ENCODE measurements at regions not wholly inside any gene's neighbourhood (a gene's known extent, or its start where the extent isn't known, plus 50 kb on each side); places are given as distances from the start of the nearest gene placed in this dataset.

DNA sequence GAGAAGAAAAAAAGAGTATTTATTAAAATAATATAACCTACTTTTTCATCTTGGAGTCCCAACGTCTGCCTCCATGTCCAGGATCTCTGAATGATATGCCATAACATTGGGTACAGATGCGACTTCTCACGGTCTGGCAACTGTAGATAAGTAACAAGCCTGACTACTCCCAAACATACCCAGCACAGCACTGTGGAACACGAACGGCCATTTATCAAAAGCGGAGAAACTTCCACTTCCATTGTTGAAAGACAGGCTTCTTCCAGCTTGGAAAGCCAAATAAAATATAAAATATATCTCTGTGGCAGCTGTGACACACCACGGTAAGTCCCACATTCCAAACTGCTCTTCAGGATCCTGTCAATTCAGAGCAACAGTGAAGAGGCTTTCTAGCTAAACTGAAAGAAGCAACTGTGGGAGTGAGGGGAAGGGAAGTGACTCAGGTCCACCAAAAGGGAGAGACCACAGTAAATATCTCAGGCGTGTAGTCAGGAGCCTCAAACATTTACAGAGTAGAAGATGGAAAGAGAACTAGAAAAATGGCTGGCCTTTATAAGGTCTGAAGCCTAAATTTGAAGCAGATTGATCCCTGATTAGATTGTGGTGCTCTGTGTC lies 331.7 kb downstream of the LIG4 start:
- no peak for TF ChIP-seq RAD21 (IDR thresholded peaks at IDR 0.05; ENCODE audit: low read length)
- TF ChIP-seq, protein P1, sequence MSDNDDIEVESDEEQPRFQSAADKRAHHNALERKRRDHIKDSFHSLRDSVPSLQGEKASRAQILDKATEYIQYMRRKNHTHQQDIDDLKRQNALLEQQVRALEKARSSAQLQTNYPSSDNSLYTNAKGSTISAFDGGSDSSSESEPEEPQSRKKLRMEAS (IDR thresholded peaks at IDR 0.05; ENCODE audit: low read depth), result no peak
- TF ChIP-seq CTCF (IDR thresholded peaks at IDR 0.05), result no peak
- TF ChIP-seq, protein P2, sequence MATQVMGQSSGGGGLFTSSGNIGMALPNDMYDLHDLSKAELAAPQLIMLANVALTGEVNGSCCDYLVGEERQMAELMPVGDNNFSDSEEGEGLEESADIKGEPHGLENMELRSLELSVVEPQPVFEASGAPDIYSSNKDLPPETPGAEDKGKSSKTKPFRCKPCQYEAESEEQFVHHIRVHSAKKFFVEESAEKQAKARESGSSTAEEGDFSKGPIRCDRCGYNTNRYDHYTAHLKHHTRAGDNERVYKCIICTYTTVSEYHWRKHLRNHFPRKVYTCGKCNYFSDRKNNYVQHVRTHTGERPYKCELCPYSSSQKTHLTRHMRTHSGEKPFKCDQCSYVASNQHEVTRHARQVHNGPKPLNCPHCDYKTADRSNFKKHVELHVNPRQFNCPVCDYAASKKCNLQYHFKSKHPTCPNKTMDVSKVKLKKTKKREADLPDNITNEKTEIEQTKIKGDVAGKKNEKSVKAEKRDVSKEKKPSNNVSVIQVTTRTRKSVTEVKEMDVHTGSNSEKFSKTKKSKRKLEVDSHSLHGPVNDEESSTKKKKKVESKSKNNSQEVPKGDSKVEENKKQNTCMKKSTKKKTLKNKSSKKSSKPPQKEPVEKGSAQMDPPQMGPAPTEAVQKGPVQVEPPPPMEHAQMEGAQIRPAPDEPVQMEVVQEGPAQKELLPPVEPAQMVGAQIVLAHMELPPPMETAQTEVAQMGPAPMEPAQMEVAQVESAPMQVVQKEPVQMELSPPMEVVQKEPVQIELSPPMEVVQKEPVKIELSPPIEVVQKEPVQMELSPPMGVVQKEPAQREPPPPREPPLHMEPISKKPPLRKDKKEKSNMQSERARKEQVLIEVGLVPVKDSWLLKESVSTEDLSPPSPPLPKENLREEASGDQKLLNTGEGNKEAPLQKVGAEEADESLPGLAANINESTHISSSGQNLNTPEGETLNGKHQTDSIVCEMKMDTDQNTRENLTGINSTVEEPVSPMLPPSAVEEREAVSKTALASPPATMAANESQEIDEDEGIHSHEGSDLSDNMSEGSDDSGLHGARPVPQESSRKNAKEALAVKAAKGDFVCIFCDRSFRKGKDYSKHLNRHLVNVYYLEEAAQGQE (IDR thresholded peaks at IDR 0.05; ENCODE audit: low read depth, low read length), result no peak
- TF ChIP-seq GABPA (IDR thresholded peaks at IDR 0.05; ENCODE audit: low read depth), result no peak
- TF ChIP-seq, protein P3, sequence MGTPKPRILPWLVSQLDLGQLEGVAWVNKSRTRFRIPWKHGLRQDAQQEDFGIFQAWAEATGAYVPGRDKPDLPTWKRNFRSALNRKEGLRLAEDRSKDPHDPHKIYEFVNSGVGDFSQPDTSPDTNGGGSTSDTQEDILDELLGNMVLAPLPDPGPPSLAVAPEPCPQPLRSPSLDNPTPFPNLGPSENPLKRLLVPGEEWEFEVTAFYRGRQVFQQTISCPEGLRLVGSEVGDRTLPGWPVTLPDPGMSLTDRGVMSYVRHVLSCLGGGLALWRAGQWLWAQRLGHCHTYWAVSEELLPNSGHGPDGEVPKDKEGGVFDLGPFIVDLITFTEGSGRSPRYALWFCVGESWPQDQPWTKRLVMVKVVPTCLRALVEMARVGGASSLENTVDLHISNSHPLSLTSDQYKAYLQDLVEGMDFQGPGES (IDR thresholded peaks at IDR 0.05; ENCODE audit: low read depth, low read length), result no peak
- no peak for TF ChIP-seq YY1 (IDR thresholded peaks at IDR 0.05; ENCODE audit: low read depth)
- TF ChIP-seq USF1 (IDR thresholded peaks at IDR 0.05; ENCODE audit: borderline replicate concordance, low read depth), result no peak
- TF ChIP-seq USF2 (IDR thresholded peaks at IDR 0.05; ENCODE audit: borderline replicate concordance, low read depth, low read length), result no peak
- TF ChIP-seq ZBTB33 (IDR thresholded peaks at IDR 0.05; ENCODE audit: borderline replicate concordance, low read depth), result no peak
- TF ChIP-seq SMC3 (IDR thresholded peaks at IDR 0.05; ENCODE audit: low read depth, low read length), result no peak
- no peak for TF ChIP-seq FOXM1 (IDR thresholded peaks at IDR 0.05; ENCODE audit: low read depth)
- no peak for TF ChIP-seq TAF1 (IDR thresholded peaks at IDR 0.05; ENCODE audit: borderline replicate concordance, low read depth, low read length)
- TF ChIP-seq ELF1 (IDR thresholded peaks at IDR 0.05), result no peak
